ENCODE measurements at regions not wholly inside any gene's neighbourhood (a gene's known extent, or its start where the extent isn't known, plus 50 kb on each side); places are given as distances from the start of the nearest gene placed in this dataset.
"Not testable (repeated sequence)": the region's sequence is repeated elsewhere in the genome, so short reads cannot be mapped to it uniquely, and the experiment has no call there.

DNA sequence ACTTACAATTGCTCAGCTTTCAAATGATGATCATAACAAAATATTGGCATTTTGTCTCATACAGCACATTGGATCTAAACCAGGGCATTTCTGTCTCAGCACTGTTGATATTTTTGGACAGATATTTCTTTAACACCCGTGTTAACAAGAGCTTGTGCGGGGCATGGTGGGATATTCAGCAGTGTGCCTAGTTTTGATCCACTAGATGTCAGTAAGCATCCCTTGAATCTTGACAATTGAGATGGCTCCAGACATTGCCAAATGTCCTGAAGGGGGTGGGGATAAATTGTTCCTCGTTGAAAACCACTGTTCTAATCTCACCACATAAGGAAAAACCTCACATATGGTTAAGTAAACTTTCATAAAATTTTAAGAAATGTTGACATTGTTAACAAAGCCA lies 806.3 kb downstream of the STIM2 start:
- Mint-ChIP-seq H3K4me1 (ENCODE audit: low read depth) (no peaks in the 10 kb centered on the region), H3K9me3 (ENCODE audit: insufficient read depth) (no peaks in the 10 kb centered on the region), H3K27ac (no peak overlapping the region), H3K36me3 (ENCODE audit: low read depth) (no peaks in the 10 kb centered on the region), H3K27me3 (ENCODE audit: low read depth) (no peaks in the 10 kb centered on the region), H3K4me3 (no peak overlapping the region)
- DNase-seq (no peak), ATAC-seq (no peak)
- ChIA-PET CTCF (no interaction called here), POLR2A (no interaction called here)

DNA sequence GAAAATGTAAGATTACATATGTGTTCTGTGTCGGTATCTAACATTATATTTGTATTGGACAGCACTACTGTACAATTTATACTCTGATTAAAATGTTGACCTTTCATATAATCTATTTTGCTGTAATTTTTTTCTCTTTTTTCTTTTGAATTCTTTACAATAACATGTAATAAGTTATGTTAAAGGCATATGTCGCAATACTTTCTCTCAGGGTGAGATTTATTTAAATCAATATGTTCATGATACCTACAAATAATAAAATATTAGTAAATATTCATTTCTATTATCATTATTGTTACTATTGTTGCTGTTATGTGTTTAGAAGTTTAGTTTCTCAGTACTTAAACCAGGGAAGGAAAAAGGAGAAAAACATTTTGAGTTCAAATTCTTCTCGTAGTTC lies 807.4 kb downstream of the STIM2 start:
- no peak for ATAC-seq
- Mint-ChIP-seq H3K4me3 (no peak overlapping the region), H3K27me3 (ENCODE audit: low read depth) (no peaks in the 10 kb centered on the region), H3K9me3 (ENCODE audit: insufficient read depth) (no peaks in the 10 kb centered on the region), H3K4me1 (ENCODE audit: low read depth) (no peaks in the 10 kb centered on the region), H3K27ac (no peak overlapping the region), H3K36me3 (ENCODE audit: low read depth) (no peaks in the 10 kb centered on the region)
- POLR2A ChIA-PET: no interaction called here
- DNase-seq: no peak
- CTCF ChIA-PET: no interaction called here

DNA sequence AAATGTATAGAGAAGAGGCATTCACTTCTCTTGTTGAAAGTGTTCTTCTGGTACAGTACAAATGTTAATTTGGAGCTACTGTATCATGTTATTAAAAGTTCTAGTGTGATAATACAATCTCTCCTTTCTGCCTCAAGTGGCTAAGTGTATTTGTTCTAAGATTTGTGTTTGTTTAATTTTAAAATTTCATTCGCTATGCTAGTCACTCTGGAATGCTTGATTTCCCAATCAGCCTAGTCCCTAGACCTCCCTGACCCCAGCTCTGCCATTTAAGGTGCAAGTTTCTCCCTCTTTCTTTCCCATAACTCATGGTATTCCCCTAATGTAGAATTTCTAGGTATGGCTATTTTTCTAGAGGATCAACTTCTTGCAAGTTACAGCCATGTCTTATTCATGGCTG lies 817.4 kb downstream of the STIM2 start:
- CTCF ChIA-PET: no interaction called here
- no peak overlapping the region for H3K27ac Mint-ChIP-seq

DNA sequence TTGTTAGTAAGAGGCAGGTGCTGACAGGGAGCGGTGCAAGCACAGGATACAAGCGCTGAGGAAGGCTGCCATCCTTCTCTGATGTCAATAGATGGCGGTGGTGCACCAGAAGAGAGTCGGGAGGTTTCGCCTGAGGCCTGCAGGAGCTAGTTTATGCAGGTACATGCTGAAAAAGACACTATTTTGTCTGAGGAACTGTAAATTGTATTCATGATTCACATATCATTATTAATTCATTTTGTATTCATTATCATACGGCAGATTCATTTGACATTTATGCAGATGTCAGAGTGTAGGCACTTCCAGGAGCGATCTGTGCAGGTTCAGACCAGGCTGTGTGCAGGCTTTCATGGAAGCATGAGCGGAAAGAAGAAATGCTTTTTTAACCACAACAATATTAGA lies 824.0 kb downstream of the STIM2 start:
- DNase-seq (peak; percentile 34), ATAC-seq (peak; percentile 39)
- no peaks in the 10 kb centered on the region for H3K4me1 Mint-ChIP-seq (ENCODE audit: low read depth)
- no peaks in the 10 kb centered on the region for H3K9me3 Mint-ChIP-seq (ENCODE audit: insufficient read depth)
- no peak overlapping the region for H3K4me3 Mint-ChIP-seq
- ChIA-PET CTCF (no interaction called here), POLR2A (no interaction called here)
- no peaks in the 10 kb centered on the region for H3K27me3 Mint-ChIP-seq (ENCODE audit: low read depth)
- H3K36me3 Mint-ChIP-seq (ENCODE audit: low read depth): no peaks in the 10 kb centered on the region
- H3K27ac Mint-ChIP-seq: no peak overlapping the region

More for the DNA sequence above, 817.4 kb downstream of the STIM2 start:
- Mint-ChIP-seq H3K4me3 (no peak overlapping the region), H3K27me3 (ENCODE audit: low read depth) (no peaks in the 10 kb centered on the region), H3K4me1 (ENCODE audit: low read depth) (no peaks in the 10 kb centered on the region), H3K36me3 (ENCODE audit: low read depth) (no peaks in the 10 kb centered on the region), H3K9me3 (ENCODE audit: insufficient read depth) (peaks cover 3% of the 10 kb centered on the region)
- POLR2A ChIA-PET: no interaction called here
- ATAC-seq (no peak), DNase-seq (no peak)

- Mint-ChIP-seq H3K36me3 (ENCODE audit: low read depth) (no peaks in the 10 kb centered on the region), H3K4me1 (ENCODE audit: low read depth) (no peaks in the 10 kb centered on the region), H3K27me3 (ENCODE audit: low read depth) (no peaks in the 10 kb centered on the region), H3K27ac (no peak overlapping the region), H3K4me3 (no peak overlapping the region), H3K9me3 (ENCODE audit: insufficient read depth) (no peaks in the 10 kb centered on the region)
- ChIA-PET CTCF (no interaction called here), POLR2A (no interaction called here)
- no peak for ATAC-seq
- no peak for DNase-seq
These were observed 824.5 kb downstream of the STIM2 start for GRCh38 chr4:27685091-27685490.

- CTCF ChIA-PET: no interaction called here
- ATAC-seq (no peak), DNase-seq (no peak)
- H3K9me3 Mint-ChIP-seq (ENCODE audit: insufficient read depth): no peaks in the 10 kb centered on the region
- H3K27me3 Mint-ChIP-seq (ENCODE audit: low read depth): no peaks in the 10 kb centered on the region
- H3K27ac Mint-ChIP-seq: no peak overlapping the region
- H3K36me3 Mint-ChIP-seq (ENCODE audit: low read depth): no peaks in the 10 kb centered on the region
- H3K4me3 Mint-ChIP-seq: no peak overlapping the region
- no peaks in the 10 kb centered on the region for H3K4me1 Mint-ChIP-seq (ENCODE audit: low read depth)
- POLR2A ChIA-PET: no interaction called here
These were observed 825.3 kb downstream of the STIM2 start for GRCh38 chr4:27685947-27686346.

DNA sequence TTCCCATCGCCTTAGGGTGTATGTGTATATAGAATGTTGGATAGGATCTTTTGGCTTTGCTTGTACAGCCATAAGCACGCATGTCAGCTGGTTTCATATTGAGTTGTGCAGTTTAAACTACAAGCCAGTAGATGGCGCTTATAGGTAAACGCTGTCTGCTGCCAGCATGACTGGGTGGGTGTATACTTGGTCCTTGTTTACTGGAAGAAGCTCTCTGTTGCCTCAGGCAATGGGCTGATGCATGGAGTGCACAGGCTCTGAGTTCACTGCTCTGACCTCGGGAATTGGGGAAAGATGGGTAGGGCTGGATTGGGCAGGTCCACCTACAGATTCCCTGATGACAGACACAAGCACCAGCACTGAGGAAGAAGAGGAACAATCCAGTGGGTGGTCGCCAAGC lies 831.5 kb downstream of the STIM2 start:
- no peaks in the 10 kb centered on the region for H3K27me3 Mint-ChIP-seq (ENCODE audit: low read depth)
- DNase-seq (no peak), ATAC-seq (no peak)
- ChIA-PET CTCF (interaction anchor here (2.0 kb wide), 1 partner anchor 19 kb away, joined by 4 read pairs; no protein-coding TSS in a partner anchor), POLR2A (interaction anchor here (0.6 kb wide), 1 partner anchor 1573 kb away, joined by 3 read pairs; no protein-coding TSS in a partner anchor)
- H3K9me3 Mint-ChIP-seq (ENCODE audit: insufficient read depth): peaks cover 3% of the 10 kb centered on the region
- no peaks in the 10 kb centered on the region for H3K36me3 Mint-ChIP-seq (ENCODE audit: low read depth)
- H3K4me1 Mint-ChIP-seq (ENCODE audit: low read depth): no peaks in the 10 kb centered on the region
- H3K27ac Mint-ChIP-seq: no peak overlapping the region
- no peak overlapping the region for H3K4me3 Mint-ChIP-seq

GRCh38 chr4:27692868-27693634 lies 832.4 kb downstream of the STIM2 start:
- POLR2A ChIA-PET: interaction anchor here (0.6 kb wide), 1 partner anchor 1574 kb away, joined by 3 read pairs; no protein-coding TSS in a partner anchor

GRCh38 chr4:27696257-27696656 lies 835.6 kb downstream of the STIM2 start:
- H3K36me3 Mint-ChIP-seq (ENCODE audit: low read depth); ATAC-seq; DNase-seq; H3K27me3 Mint-ChIP-seq (ENCODE audit: low read depth); H3K4me3 Mint-ChIP-seq; H3K9me3 Mint-ChIP-seq (ENCODE audit: insufficient read depth); H3K27ac Mint-ChIP-seq; H3K4me1 Mint-ChIP-seq (ENCODE audit: low read depth); POLR2A ChIA-PET: not testable (repeated sequence)
- CTCF ChIA-PET: interaction anchor here (1.0 kb wide), 1 partner anchor 9 kb away, joined by 3 read pairs; no protein-coding TSS in a partner anchor

More at GRCh38 chr4:27692868-27693634, 832.4 kb downstream of the STIM2 start:
- Mint-ChIP-seq H3K4me1 (ENCODE audit: low read depth) (no peaks in the 10 kb centered on the region), H3K27ac (no peak overlapping the region), H3K36me3 (ENCODE audit: low read depth) (no peaks in the 10 kb centered on the region), H3K27me3 (ENCODE audit: low read depth) (no peaks in the 10 kb centered on the region), H3K9me3 (ENCODE audit: insufficient read depth) (peaks cover 3% of the 10 kb centered on the region), H3K4me3 (no peak overlapping the region)
- CTCF ChIA-PET: no interaction called here
- no peak for ATAC-seq
- DNase-seq: no peak

DNA sequence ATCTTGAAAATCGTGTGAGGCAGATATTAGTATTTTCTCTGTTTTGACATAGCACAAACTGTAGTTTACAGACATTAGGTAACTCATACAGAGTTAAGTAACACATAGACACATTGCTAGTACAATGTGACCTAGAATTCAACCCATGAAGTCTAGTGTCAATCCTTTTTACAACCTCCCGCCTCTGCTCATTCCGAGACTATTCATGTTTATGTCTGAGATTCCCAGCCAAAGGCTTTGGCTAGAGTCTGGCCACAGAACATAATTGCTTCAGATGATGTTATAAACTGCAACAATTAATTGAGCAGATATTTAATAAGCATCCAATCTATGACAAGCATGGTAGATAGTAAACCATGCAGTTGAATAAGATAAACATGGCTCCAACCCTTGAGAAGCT lies 841.0 kb downstream of the STIM2 start:
- Mint-ChIP-seq H3K4me1 (ENCODE audit: low read depth) (no peaks in the 10 kb centered on the region), H3K27me3 (ENCODE audit: low read depth) (no peaks in the 10 kb centered on the region), H3K4me3 (no peak overlapping the region), H3K36me3 (ENCODE audit: low read depth) (no peaks in the 10 kb centered on the region), H3K9me3 (ENCODE audit: insufficient read depth) (peaks cover 6% of the 10 kb centered on the region), H3K27ac (no peak overlapping the region)
- ChIA-PET POLR2A (no interaction called here), CTCF (no interaction called here)
- DNase-seq: no peak
- ATAC-seq: no peak

- H3K4me3 Mint-ChIP-seq: no peak overlapping the region
- no peaks in the 10 kb centered on the region for H3K27me3 Mint-ChIP-seq (ENCODE audit: low read depth)
- no peaks in the 10 kb centered on the region for H3K36me3 Mint-ChIP-seq (ENCODE audit: low read depth)
- no peak overlapping the region for H3K27ac Mint-ChIP-seq
- DNase-seq (no peak), ATAC-seq (no peak)
- ChIA-PET CTCF (no interaction called here), POLR2A (no interaction called here)
- no peaks in the 10 kb centered on the region for H3K4me1 Mint-ChIP-seq (ENCODE audit: low read depth)
- H3K9me3 Mint-ChIP-seq (ENCODE audit: insufficient read depth): peaks cover 3% of the 10 kb centered on the region
These were observed 842.2 kb downstream of the STIM2 start for GRCh38 chr4:27702730-27703431.

GRCh38 chr4:27703771-27704170 lies 843.1 kb downstream of the STIM2 start:
- CTCF ChIA-PET: no interaction called here
- DNase-seq (no peak), ATAC-seq (no peak)
- Mint-ChIP-seq H3K9me3 (ENCODE audit: insufficient read depth) (no peaks in the 10 kb centered on the region), H3K36me3 (ENCODE audit: low read depth) (no peaks in the 10 kb centered on the region), H3K27me3 (ENCODE audit: low read depth) (no peaks in the 10 kb centered on the region), H3K4me1 (ENCODE audit: low read depth) (no peaks in the 10 kb centered on the region), H3K4me3 (no peak overlapping the region), H3K27ac (no peak overlapping the region)
- POLR2A ChIA-PET: no interaction called here

Measured in activated CD8-positive, alpha-beta T cell treated with anti-CD3 and anti-CD28 coated beads, Interleukin-2, amount 10 ng/mL, durations not matched to agents 7 days and 5 days (primary cell).